ENCODE measurements at regions not wholly inside any gene's neighbourhood (a gene's known extent, or its start where the extent isn't known, plus 50 kb on each side); places are given as distances from the start of the nearest gene placed in this dataset.

DNA sequence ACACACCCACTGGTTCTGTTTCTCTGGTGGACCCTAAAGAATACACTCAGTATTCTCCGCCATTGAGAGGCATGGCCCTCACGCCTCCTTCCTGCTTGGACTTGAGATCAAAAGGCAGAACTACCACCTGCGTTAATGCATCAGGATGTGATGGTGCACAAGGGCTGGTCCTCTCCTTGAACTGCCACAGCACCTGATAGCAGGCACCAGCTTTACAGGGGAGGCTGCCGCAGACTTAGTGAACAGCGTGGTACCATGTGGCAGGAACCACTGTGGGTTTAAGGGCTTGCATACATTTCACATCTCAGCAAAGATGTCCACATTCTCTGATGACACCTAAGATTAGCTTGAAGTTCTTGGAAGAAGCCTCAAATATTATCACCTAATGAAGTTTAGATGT, 208.7 kb downstream of the GADD45G start:
- DNase-seq: no peak

DNA sequence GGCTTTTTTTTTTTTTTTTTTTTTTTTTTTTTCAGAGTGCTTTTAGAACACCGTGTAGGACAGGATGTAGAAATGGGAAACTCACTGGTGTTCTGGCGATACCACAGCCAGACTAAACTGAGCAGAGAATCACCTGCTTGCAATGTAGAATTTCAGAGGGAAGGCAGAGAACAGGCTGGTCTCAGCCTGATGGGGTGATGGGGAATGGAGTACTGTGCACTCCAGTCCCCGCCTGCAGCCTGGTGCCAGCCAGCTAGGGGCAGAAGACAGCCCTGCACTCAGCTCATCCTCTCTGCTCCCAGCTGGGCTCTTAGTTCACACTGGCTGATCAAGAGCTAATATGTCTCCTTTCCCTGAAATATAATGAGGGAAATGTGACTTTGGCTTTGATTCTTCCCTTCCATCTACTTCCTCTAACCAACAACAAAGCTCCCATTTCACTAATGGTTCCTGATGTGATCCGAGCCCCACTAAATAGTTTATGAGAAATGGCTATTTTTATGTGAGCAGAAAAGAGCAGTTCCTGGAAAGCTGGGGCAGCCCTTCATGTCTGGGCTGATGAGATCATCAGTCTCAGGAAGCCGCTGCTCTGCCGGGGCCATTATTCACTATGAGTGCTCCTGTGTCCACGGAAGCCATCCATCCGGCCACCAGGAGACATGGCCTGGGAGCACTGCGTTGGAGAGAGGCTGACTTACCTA, 209.7 kb downstream of the GADD45G start:
- peak; percentile 40 for DNase-seq

DNA sequence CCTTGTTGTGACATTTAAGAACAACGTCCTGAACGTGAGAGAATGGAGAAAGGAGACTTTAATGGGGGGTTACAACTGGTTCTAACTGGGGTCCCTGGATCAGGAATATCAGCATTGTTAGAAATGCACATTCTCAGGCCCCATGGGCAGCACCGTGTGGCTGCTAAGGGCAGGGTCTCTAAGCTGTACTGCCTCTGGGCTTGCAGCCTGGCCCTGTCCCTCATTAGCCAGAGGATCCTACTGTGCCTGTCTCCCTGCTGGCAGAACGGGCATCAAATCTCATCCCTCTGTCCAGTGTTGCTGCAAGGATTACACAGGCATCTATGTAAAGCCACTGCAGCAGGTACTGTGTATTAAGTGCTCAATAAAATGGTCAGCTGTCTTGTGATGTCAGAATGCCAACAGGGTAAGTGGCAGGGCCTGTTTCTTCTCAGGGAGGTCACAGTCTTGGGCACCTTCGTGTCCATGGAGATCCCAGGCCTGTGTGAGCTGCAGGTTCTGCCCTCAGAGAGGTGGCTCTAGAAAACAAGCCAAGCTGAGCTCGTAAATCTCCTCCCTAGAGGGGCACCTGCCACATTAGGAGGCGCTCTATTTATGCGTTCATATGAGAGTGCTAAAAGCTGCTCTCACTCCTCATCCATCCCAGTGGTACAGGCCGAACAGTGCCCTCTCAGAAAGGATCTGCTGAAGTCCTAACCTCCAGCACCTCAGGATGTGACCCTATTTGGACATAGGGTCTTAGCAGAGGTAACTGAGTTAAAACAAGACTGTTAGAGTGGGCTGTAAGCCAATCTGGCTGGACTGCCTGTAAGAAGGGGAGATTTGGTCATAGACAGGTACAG, 210.5 kb downstream of the GADD45G start:
- no peak for DNase-seq

DNA sequence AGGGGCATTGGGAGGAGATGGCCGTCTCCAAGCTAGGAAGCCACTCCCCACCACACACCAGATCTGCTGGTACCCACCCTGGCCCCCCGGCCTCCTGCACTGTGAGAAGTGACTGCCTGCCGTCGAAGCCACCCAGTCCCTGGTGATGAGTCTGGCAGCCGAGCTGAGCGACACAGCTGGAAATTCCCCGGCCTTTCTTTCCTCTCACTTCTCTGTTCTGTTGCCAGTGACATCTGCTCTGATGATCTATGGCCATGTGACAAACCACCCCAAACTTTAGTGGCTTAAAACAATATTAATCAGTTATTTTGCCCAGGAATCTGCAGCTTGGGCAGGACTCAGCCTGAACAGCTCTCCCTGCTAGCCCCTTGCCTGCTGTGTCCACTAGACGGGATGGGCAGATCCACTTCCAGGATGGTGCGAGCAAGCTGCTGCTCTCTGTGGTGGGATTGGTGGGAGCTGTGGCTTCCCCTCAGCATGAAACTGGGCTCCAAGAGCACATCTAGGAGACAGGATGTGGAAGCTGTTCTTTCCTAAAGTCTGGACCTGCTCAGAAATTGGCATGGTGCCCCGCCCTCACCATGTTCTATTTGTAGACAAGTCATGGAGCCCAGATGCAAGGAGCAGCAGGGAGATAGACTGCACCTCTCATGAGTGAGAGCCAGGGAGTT, 211.2 kb downstream of the GADD45G start:
- DNase-seq: no peak

DNA sequence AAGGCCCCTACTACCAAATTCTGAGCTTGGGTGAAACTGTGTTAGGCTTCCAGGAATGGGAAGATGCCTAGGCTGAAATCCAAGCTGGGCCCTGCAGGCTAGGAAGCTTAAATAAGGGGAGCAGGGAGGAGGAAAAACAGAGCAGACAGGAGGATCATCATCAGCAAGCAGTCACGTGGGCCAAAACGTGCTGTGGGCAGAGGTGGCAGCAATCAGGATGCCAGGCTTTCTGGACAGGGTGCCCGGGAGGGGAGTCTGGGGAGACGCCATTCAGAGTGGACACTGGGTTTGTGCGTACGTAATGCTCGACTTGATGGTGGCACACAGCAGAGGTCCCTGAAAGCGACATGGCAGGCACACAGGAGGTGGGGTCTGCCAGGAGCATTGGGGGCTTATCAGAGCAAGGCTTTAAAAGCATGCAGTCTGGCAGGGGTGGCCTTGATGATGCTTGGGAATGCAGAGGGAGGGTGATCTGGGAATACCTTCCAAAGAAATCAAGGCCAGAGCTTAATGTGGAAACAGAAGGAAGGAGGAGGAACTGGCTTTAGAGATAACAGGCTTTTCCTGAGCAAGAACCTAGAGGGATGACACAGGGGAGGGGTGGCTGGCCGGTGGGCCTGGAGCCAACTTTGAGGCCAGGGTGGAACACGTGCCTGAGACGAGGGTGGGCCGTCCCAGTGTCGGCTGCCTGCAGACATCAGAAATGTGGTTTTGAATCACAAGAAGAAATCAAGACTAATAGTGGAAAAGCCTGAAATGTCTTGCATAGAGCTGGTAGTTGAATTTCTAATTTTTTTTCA, 212.5 kb downstream of the GADD45G start:
- no peak for DNase-seq

DNA sequence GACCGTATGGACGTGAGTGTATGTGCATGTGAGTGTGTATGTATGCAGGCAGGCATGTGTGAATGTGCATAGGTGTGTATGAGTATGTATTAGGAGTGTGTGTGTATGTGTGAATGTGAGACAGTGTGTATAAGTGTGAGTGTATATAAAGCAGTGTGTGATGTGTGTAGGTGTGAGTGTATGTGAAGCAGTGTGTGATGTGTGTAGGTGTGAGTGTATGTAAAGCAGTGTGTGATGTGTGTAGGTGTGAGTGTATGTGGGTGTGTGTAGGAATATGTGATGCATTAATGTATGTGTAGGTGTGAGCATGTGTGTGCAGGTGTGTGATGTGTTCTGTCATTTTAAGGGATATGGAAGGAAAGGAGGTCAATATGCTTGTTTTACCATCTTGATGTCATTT, 215.5 kb downstream of the GADD45G start:
- DNase-seq: no peak

DNA sequence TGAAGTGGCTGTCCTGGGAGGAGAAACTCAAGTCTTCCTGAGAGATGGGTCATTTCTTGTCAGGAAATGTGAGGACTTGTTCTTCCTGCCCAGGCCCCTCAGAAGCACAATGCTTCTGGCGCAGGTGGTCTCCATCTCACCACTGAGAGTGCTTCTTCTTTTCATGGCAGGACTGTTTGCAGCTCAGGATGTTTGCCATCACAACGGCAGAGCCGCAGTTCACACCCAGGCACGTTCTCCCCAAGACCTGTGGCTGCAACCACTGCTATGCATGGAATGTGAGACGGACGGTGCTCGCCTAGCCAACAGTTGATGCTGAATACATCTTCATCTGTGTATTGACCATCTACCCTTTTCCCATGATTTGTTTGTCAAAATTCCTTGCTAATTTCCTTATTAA, 216.3 kb downstream of the GADD45G start:
- DNase-seq: no peak

DNA sequence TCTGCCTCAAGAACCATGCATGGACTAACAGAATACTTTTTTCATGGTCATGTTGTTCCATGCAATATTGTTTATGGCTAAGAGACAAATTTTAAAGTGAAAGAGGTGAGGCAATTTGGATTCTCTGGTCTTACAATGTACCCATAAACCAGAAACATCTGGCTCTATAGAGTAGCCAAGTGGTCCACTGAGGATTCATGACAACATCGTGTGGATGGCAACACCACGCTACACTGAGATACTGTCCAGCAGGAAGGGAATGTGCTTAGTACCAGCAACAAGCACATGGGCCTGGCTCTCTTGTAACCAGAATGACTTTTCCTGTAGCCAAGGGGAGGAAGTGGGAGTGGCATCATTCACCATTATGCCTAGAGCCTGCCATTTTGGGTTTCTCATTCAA, 218.2 kb downstream of the GADD45G start:
- no peak for DNase-seq

DNA sequence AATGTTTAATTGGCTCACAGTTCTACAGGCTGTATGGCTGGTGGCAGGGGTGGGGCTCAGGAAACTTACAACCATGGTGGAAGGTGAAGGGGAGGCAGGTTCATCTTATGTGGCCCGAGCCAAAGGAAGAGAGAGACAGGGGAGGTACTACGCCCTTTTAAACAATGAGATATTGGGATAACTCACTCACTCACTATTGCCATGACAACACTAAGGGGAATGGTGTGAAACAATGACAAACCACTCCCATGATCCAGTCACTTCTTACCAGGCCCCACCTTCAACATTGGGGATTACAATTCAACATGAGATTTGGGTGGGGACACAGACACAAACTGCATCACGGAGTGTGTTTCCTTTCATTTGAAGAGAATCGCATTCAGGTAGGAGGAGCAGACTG, 220.9 kb downstream of the GADD45G start:
- DNase-seq: no peak

DNA sequence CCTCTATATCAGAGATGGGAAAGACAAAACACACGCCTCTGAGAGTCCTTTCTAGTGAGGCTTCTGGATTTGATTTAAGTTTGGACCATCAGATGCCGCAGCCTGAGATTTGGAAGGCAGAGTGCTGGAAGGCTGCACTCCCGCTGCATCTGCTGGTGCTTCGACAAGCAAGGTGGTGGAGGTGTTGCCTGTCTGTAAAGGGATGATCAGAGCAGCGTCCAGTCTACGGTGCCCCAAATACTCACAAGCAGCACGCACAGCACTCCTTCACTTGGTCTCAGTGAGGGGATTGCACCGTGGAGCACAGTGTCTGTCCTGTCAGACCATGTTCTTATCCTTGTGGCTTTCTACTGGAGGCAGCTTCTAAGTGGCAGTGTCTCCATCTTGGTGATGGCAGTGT, 221.4 kb downstream of the GADD45G start:
- DNase-seq: no peak

DNA sequence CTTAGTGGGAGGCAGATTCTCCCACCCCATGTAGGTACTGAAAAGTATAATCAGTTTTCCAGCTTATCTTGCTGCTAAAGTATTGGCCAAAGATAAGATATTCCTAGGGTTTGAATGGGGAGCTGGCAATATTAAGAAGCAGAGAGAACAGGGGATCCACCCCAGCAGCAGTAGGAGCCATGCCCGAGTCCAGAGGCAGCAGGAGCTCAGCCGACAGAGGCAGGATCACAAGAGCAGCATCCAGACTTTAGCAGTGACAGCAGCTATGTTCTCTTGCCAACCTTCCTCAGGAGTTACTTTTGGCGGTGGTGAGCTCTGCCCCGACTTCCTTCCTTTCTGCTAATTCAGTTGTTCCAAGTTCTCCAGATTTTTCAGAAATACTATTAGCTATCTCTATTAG, 224.5 kb downstream of the GADD45G start:
- no peak for DNase-seq

DNA sequence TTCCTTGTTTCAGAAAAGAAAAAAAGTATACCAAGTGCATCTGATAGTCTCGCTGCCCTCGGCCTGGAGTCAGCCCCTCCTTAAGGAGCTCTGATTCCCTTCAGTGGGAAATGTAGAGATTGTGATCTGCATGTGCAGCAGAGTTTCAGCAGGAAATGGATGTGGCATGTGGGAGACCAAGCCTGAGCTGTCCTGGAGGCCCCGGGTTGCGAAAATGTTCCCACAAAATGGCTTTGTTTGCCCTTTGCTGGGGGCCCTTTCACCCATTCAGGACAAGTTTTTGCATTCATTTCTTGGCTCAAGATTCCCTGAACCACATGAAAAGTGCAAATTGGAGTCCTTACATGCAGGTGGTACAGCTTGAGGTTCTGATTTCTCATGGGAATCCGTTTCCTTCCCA, 230.9 kb downstream of the GADD45G start:
- no peak for DNase-seq

DNA sequence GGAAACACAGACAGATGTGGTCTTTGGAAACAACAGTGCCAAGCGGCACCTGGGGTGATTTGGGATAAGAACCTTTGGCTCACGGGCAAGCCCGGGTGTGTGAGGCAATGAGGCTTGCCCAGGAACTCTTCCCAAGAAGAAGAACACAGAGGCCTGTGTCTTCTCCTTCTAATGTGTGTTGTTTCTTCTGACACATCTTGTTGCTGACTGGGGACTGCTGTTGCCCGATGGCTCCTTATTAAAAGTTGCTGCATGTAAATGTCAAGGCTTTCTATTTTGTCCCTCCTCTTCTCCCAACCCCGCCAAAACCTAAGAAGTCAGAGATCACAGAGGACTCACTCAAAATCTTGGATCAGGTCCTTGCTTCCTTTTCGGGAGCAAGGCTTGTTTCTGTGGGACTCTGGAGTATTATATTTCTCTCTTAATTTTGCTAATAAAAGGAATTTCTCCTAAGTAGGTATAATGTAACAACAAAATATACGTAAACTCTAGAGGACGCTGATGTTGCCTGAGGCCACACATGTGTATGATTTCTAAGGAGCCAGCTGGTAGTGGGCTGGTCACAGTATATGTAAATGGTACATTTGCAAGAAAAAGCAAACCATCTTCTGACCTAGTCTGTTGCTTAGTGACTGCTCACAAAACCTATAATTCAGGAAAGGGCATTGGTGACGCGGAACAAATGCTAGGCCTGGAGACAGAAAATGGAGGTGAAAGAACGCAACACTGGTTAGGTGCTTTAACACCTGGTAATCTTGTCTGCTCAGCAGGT, 232.5 kb downstream of the GADD45G start:
- no peak for DNase-seq

DNA sequence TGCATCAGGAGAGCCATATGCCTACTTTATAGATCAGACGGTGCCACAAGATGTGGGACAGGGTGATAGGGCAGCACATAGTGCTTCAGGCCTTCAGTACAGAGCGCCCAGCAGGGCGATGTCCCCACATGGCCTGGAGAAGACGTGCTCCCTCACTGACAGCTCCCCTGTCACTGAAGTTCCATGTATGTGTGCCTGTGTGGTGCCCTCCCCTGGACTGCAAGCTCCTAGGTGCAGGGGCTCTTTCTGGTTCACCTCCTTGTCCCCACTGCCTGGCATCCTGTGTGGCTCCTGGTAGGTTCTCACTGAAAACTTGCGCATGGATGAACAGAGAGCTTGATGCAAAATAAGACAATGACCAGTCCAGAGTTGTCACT, 233.1 kb downstream of the GADD45G start:
- no peak for DNase-seq

DNA sequence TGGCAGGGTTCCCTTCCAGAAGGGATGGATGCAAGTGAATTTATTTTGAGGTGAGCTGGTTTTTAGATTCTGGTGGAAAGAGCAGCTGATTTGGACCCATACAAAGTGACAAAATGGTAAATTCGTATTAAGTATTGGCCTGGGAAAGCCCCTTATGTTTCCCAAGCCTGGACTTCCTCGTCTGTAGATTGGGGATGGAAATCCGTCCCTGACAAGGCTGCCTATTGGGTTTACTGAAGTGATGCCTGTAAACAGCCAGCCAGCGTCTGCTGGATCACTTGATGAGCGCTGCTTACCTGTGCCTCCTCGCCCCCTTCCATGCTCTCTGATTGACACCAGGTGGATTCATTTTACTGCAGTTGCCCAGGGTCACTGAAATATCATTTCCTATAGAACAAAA, 233.8 kb downstream of the GADD45G start:
- no peak for DNase-seq

DNA sequence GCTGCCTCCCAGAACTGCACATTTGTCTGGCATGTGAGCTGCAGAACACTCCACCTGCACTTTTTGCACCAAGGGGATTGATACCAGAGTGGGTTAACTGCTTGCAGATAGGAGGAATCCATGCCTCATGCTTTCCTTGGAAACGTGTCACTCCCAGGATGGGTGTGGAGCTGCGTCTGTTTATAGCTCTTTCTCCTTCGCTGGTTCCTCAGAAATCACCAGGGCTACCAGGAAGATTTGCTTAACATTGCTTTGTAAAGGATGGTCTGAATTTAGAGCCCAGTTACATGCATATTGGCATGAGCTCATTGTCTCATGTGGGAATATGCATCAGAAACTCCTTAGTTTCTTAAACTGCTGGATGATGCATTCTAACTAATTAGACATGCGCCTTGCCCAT, 234.6 kb downstream of the GADD45G start:
- DNase-seq: no peak

DNA sequence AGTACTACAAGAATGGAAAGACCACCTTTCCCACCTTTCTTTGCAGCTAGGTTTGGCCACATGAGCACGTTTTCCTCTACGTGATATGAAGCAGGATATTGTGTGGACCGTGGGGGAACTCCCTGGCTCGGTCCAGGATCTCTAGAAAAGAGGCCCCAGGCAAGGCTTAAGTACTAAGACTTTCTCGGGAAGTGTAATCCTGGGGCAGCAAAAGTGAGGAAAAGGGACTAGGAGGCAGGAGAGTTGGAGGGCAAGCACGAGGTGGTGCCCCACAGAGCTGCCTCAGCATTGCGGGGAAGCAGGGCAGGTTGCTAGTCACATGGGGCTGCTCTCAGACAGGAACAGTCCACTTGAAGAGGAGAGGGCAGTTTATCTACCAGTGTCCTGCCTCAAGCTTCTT, 235.1 kb downstream of the GADD45G start:
- no peak for DNase-seq

DNA sequence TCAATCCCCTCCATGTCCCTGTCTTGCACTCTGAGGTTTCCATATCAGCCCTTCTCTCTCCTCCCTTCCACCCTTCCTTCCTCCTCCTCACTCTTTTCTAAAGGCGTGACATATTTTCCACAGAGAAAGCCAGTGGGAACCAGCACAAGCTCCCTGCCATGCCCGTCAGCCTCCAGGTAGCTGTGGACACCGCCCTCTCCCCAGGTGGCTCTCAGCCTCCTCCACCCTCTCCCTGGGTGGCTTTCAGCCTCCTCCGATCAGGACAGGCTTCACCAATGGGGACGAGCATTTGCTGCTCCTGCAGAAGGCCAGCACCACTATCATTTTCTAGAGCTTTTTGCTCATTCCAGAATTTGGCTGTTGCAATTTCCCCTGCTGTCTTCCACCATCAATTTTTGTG, 236.6 kb downstream of the GADD45G start:
- DNase-seq: no peak

DNA sequence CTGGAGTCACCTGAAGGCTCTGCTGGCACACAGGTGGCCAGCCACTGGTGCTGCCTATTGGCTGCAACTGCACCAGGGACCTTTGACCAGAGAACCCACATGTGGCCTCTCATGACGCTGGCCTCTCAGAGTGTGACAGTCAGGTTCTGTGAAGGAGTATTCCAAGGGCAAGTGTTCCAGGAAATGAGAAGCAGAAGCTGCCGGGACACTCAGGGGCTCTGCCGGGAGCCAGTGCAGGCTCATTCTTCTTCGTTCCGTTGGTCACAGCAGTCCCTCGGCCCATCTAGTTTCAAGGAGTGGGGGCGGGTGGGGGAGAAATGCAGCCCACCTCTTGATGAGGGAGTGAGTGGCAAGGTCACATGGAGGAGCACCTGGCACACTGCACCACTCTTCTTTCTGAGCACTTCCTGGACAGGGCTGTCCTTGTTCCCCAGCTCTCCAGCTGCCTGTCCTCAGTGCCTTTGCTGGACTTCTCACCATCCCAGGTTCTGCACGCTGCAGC, 237.5 kb downstream of the GADD45G start:
- DNase-seq: no peak

DNA sequence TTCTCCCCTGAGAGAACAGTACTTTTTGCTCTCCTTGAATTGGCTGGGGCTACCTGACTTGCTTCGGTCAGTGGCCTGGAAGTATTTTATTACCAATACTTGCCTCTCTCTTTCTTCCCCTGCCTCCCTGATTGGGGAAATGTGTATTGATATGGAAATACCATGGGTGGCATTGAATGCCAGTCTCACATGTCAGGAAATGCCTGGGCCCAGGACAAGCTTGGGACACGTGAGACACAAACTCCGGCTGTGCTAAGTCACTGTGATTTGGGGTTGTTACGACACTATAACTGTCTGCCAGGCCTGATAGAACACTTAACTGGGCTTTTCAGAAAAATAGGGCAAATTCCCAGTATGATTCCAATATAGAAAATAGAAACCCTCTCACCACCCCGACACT, 238.3 kb downstream of the GADD45G start:
- DNase-seq: no peak

DNA sequence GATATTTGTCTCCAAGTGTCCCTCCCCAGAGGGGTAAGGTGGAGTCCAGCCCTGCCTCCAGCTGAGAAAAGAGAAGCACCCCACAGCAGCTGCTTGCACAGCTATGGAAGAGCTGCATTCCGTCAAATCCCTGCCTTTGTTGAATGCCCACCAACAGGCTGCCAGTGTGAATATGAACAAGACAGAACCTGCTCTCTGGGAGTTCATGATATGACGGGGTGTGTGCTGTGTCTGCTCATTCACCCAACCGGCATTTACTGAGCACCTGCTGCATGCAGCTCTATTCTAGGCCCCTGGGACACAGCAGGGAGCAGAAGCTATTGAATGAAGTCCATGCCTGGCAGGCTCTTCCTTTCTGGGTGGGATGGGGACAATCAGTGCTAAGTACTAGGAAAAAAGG, 238.8 kb downstream of the GADD45G start:
- no peak for DNase-seq

DNA sequence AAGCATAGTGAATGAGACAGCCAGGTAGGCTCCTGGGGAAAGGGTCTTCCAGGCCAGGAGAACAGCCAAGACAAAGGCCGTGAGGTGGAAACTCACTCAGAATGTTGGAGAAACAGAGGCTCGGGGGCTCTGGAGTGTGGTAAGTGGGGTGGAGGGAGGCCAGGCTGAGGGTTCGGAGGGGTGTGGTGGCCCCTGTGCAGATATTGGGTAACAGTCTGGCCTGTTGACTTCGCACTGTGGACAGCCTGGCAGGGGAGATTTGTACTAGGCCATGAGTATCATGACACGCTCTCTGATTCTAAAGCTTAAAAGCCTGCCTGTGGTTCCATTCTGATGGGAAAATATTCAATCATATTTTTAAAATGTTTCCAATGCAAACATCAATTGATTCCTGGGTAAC, 239.3 kb downstream of the GADD45G start:
- DNase-seq: no peak
